ENCODE measurements at regions not wholly inside any gene's neighbourhood (a gene's known extent, or its start where the extent isn't known, plus 50 kb on each side); places are given as distances from the start of the nearest gene placed in this dataset.

- TF ChIP-seq CTCF (tag by site-specific recombination; IDR thresholded peaks at IDR 0.05): no peak
- TF ChIP-seq ZNF10 (tag by site-specific recombination; IDR thresholded peaks at IDR 0.05): no peak
- no peak for TF ChIP-seq ZNF768 (tag by site-specific recombination; IDR thresholded peaks at IDR 0.05)
- no peak for TF ChIP-seq BCL11A (tag by site-specific recombination; IDR thresholded peaks at IDR 0.05; ENCODE audit: low read depth)
- TF ChIP-seq HOXD13 (CRISPR knock-in tag; IDR thresholded peaks at IDR 0.05; ENCODE audit: borderline replicate concordance): no peak
- no peak for TF ChIP-seq HOXA7 (CRISPR knock-in tag; IDR thresholded peaks at IDR 0.05; ENCODE audit: borderline replicate concordance)
- TF ChIP-seq ZNF174 (tag by site-specific recombination; IDR thresholded peaks at IDR 0.05): no peak
- TF ChIP-seq ZNF362 (tag by site-specific recombination; IDR thresholded peaks at IDR 0.05): no peak
- TF ChIP-seq ZNF112 (tag by site-specific recombination; IDR thresholded peaks at IDR 0.05): no peak
- no peak for TF ChIP-seq ZNF416 (tag by site-specific recombination; IDR thresholded peaks at IDR 0.05)
- TF ChIP-seq KLF7 (tag by site-specific recombination; IDR thresholded peaks at IDR 0.05; ENCODE audit: borderline replicate concordance): no peak
Observed at GRCh38 chr7:28239823-28240204, 59.2 kb upstream of the JAZF1 start.
